Keratinocyte (primary cell): ENCODE measurements at regions not wholly inside any gene's neighbourhood (a gene's known extent, or its start where the extent isn't known, plus 50 kb on each side); places are given as distances from the start of the nearest gene placed in this dataset.

Source experiments
- DNase-seq: peaks from one replicate; pipeline ENCODE4 v3.0.0-alpha.2; 2011; ENCODE audit warnings: low read depth, missing footprints, low spot score
- FAIRE-seq: peaks from 2 replicates; lab custom pipeline; 2011; peaks lifted over from hg19 to GRCh38; lab: Jason Lieb, UNC
- H2AFZ ChIP-seq: 2 replicates; pipeline ENCODE4 v1.6.0; 2012; ENCODE audit warnings: low read length, control low read depth, inconsistent platforms; ENCODE audit not compliant: control insufficient read depth
- H3K27ac ChIP-seq: 2 replicates; pipeline ENCODE4 v1.5.1; 2011; ENCODE audit warnings: low read length; ENCODE audit not compliant: control insufficient read depth, insufficient read depth
- H3K27me3 ChIP-seq: 3 replicates; pipeline ENCODE4 v1.6.0; 2011; ENCODE audit warnings: low read length; ENCODE audit not compliant: control insufficient read depth, insufficient read depth; ENCODE audit errors: extremely low read depth
- H3K36me3 ChIP-seq, 2 experiments: 2 replicates in 1 of 2; 3 replicates in 1 of 2; pipeline ENCODE4 v1.5.1; 2011; ENCODE audit warnings: low read length in 2 of 2, mild to moderate bottlenecking in 1 of 2; ENCODE audit not compliant: control insufficient read depth in 2 of 2, insufficient read depth in 2 of 2; ENCODE audit errors: extremely low read depth in 1 of 2
- H3K4me1 ChIP-seq: 3 replicates; pipeline ENCODE4 v1.5.1; 2011; ENCODE audit warnings: low read length; ENCODE audit not compliant: control insufficient read depth, insufficient read depth; ENCODE audit errors: extremely low read depth
- H3K4me2 ChIP-seq: 3 replicates; pipeline ENCODE4 v1.6.0; 2011; ENCODE audit warnings: low read depth, low read length; ENCODE audit not compliant: control insufficient read depth, insufficient read depth; ENCODE audit errors: extremely low read depth
- H3K4me3 ChIP-seq, 3 experiments: fragments of 200-600 bp in 1 of 3; sonication (generic) in 1 of 3; 2 replicates in 2 of 3; 3 replicates in 1 of 3; pipeline ENCODE4 v1.5.1; 2011 to 2016; ENCODE audit warnings: low read length in 3 of 3, mild to moderate bottlenecking in 3 of 3, control low read depth in 2 of 3, inconsistent platforms in 1 of 3, low read depth in 1 of 3, mixed read lengths in 1 of 3, mixed run types in 1 of 3, moderate library complexity in 1 of 3; ENCODE audit not compliant: control insufficient read depth in 2 of 3, insufficient read depth in 2 of 3; ENCODE audit errors: extremely low read depth in 1 of 3
- H3K79me2 ChIP-seq: 2 replicates; pipeline ENCODE4 v1.6.0; 2012; ENCODE audit warnings: low read length; ENCODE audit not compliant: control insufficient read depth, insufficient read depth
- H3K9ac ChIP-seq: 3 replicates; pipeline ENCODE4 v1.6.0; 2011; ENCODE audit warnings: low read length; ENCODE audit not compliant: control insufficient read depth, insufficient read depth; ENCODE audit errors: extremely low read depth
- H3K9me1 ChIP-seq: 3 replicates; pipeline ENCODE4 v1.6.0; 2011; ENCODE audit warnings: low read length; ENCODE audit not compliant: control insufficient read depth, insufficient read depth; ENCODE audit errors: extremely low read depth
- H3K9me3 ChIP-seq: 2 replicates; pipeline ENCODE4 v1.5.1; 2012; ENCODE audit warnings: low read depth, low read length; ENCODE audit not compliant: control insufficient read depth
- H4K20me1 ChIP-seq: 3 replicates; pipeline ENCODE4 v1.6.0; 2011; ENCODE audit warnings: low read length; ENCODE audit not compliant: control insufficient read depth, insufficient read depth; ENCODE audit errors: extremely low read depth
- CTCF ChIP-seq, 3 experiments: IDR thresholded peaks in 1 of 3; conservative IDR thresholded peaks in 1 of 3; optimal IDR thresholded peaks in 1 of 3; 2 replicates in 2 of 3; 3 replicates in 1 of 3; pipeline versions ENCODE3 to v1.5.1; 2011; ENCODE audit warnings: low read length in 3 of 3, mild to moderate bottlenecking in 3 of 3, moderate library complexity in 2 of 3, control low read depth in 1 of 3, inconsistent platforms in 1 of 3; ENCODE audit not compliant: insufficient read depth in 2 of 3; ENCODE audit errors: extremely low read depth in 1 of 3
- EZH2 ChIP-seq: IDR thresholded peaks from one replicate; pipeline ENCODE4 v1.6.1; 2012; ENCODE audit warnings: inconsistent platforms, mild to moderate bottlenecking, low read length, moderate library complexity
- dilution Hi-C: fragments of 300-500 bp; cut with MboI; formaldehyde crosslinking; loops from one replicate; pipeline ENCODE4 v1.7.0; 2020; ENCODE audit warnings: low sequenced_read_pairs; ENCODE audit not compliant: extremely low pct_ligation_motif_present

- no peaks in the 10 kb centered on the region for H3K9me3 ChIP-seq
- peak overlapping the region; percentile 77 for H3K27ac ChIP-seq
- dilution Hi-C loops = no loop called here
- TF ChIP-seq EZH2 = no peak
- H3K4me2 ChIP-seq = peak overlapping the region; percentile 54
- peak overlapping the region; percentile 14 for H3K9ac ChIP-seq
- H3K36me3 ChIP-seq = no peaks in the 10 kb centered on the region
- DNase-seq = no peak
- H3K27me3 ChIP-seq = no peaks in the 10 kb centered on the region
- H3K9me1 ChIP-seq = no peaks in the 10 kb centered on the region
- no peak overlapping the region for H3K4me3 ChIP-seq
- H3K4me1 ChIP-seq = peaks cover 31% of the 10 kb centered on the region
- H2AFZ ChIP-seq = peak overlapping the region; percentile 35
- no peaks in the 10 kb centered on the region for H4K20me1 ChIP-seq
- no peaks in the 10 kb centered on the region for H3K79me2 ChIP-seq
- peak; percentile 94 for FAIRE-seq
Observed at GRCh38 chr5:96157077-96157780, 195.6 kb upstream of the ELL2 start.

DNA sequence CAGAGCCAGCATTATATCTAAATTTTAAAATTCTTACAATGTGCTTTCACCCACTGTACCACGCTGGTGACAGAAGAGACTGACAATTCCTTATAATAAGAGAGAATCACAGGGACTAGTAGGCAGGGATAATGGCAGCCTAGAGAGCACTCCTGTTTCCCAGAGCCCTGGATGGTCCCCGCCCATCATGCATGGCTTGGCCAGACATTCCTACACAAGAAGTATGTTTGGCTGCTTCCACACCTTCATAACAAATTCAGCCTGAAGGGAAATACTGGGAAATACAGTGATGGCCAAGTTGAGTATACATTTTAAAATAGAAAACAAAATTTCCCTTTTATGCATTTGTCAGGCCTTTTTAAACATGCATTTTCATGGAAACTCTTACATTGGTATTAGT is 193.5 kb upstream of the ELL2 start:
- H3K36me3 ChIP-seq = no peaks in the 10 kb centered on the region
- H4K20me1 ChIP-seq = no peaks in the 10 kb centered on the region
- TF ChIP-seq CTCF (optimal IDR thresholded peaks at IDR 0.05 in 1 of 3, IDR thresholded peaks at IDR 0.05 in 1 of 3, conservative IDR thresholded peaks at IDR 0.05 in 1 of 3; ENCODE audit: extremely low read depth in 1 of 3, insufficient read depth in 2 of 3, low read length in 3 of 3) = no peak
- TF ChIP-seq EZH2 = no peak
- H3K27ac ChIP-seq = no peak overlapping the region
- H3K4me3 ChIP-seq = no peak overlapping the region
- no peaks in the 10 kb centered on the region for H3K9me3 ChIP-seq
- H3K27me3 ChIP-seq = no peaks in the 10 kb centered on the region
- no peak overlapping the region for H3K9ac ChIP-seq
- H3K9me1 ChIP-seq = no peaks in the 10 kb centered on the region
- no peak overlapping the region for H3K4me2 ChIP-seq
- no peak for DNase-seq
- dilution Hi-C loops = no loop called here
- peak overlapping the region; percentile 27 for H2AFZ ChIP-seq
- no peaks in the 10 kb centered on the region for H3K79me2 ChIP-seq
- peaks cover 44% of the 10 kb centered on the region for H3K4me1 ChIP-seq
- FAIRE-seq = no peak

GRCh38 chr5:96151891-96152290 is 190.2 kb upstream of the ELL2 start:
- H4K20me1 ChIP-seq = no peaks in the 10 kb centered on the region
- no peak overlapping the region for H3K4me3 ChIP-seq
- DNase-seq (no peak), FAIRE-seq (peak; percentile 64)
- H3K4me1 ChIP-seq = peaks cover 56% of the 10 kb centered on the region
- H3K79me2 ChIP-seq = no peaks in the 10 kb centered on the region
- dilution Hi-C loops = no loop called here
- H3K9me3 ChIP-seq = no peaks in the 10 kb centered on the region
- H3K27ac ChIP-seq = no peak overlapping the region
- H3K36me3 ChIP-seq = peaks cover 0 to under 1% of the 10 kb centered on the region in 2 experiments
- no peaks in the 10 kb centered on the region for H3K9me1 ChIP-seq
- H3K4me2 ChIP-seq = no peak overlapping the region
- H3K9ac ChIP-seq = no peak overlapping the region
- TF ChIP-seq EZH2 (no peak), CTCF (optimal IDR thresholded peaks at IDR 0.05 in 1 of 3, IDR thresholded peaks at IDR 0.05 in 1 of 3, conservative IDR thresholded peaks at IDR 0.05 in 1 of 3; ENCODE audit: extremely low read depth in 1 of 3, insufficient read depth in 2 of 3, low read length in 3 of 3) (no peak)
- H3K27me3 ChIP-seq = no peaks in the 10 kb centered on the region
- no peak overlapping the region for H2AFZ ChIP-seq
